Kasumi-1 (cell line): ENCODE measurements at regions not wholly inside any gene's neighbourhood (a gene's known extent, or its start where the extent isn't known, plus 50 kb on each side); places are given as distances from the start of the nearest gene placed in this dataset.
"Not testable (repeated sequence)": the region's sequence is repeated elsewhere in the genome, so short reads cannot be mapped to it uniquely, and the experiment has no call there.

Experiments used
- DNase-seq, 2 experiments: peaks; one replicate each; lab custom pipeline; 2025; lab: John Stamatoyannopoulos, UW

- no peak for DNase-seq
Measured at GRCh38 chr9:11144746-11145145, 531.9 kb upstream of the PTPRD start.

- DNase-seq, result no peak
Measured at GRCh38 chr9:11148189-11148588, 535.4 kb upstream of the PTPRD start.

- no peak for DNase-seq
Measured at GRCh38 chr9:11149065-11149464, 536.3 kb upstream of the PTPRD start.

GRCh38 chr9:11158063-11158462 is 545.3 kb upstream of the PTPRD start:
- DNase-seq, result no peak

- no peak for DNase-seq
Measured at GRCh38 chr9:11158676-11159075, 545.9 kb upstream of the PTPRD start.

- DNase-seq, result no peak
Measured at GRCh38 chr9:11159318-11159862, 546.6 kb upstream of the PTPRD start.

GRCh38 chr9:11163843-11164242 is 551.0 kb upstream of the PTPRD start:
- DNase-seq, result no peak

- no peak for DNase-seq
Measured at GRCh38 chr9:11182001-11182400, 569.2 kb upstream of the PTPRD start.

GRCh38 chr9:11190719-11191118 is 577.9 kb upstream of the PTPRD start:
- no peak for DNase-seq

GRCh38 chr9:11192993-11193392 is 580.2 kb upstream of the PTPRD start:
- DNase-seq, result no peak

GRCh38 chr9:11194246-11194645 is 581.4 kb upstream of the PTPRD start:
- DNase-seq, result no peak

GRCh38 chr9:11196840-11197365 is 584.1 kb upstream of the PTPRD start:
- DNase-seq, result not testable (repeated sequence)

- no peak for DNase-seq
Measured at GRCh38 chr9:11199335-11199734, 586.5 kb upstream of the PTPRD start.

- no peak for DNase-seq
Measured at GRCh38 chr9:11204521-11204920, 591.7 kb upstream of the PTPRD start.

GRCh38 chr9:11206925-11207324 is 594.1 kb upstream of the PTPRD start:
- DNase-seq, result no peak

- no peak for DNase-seq
Measured at GRCh38 chr9:11233696-11234095, 620.9 kb upstream of the PTPRD start.

- DNase-seq, result no peak
Measured at GRCh38 chr9:11235061-11235460, 622.3 kb upstream of the PTPRD start.

- no peak for DNase-seq
Measured at GRCh38 chr9:11241779-11242178, 629.0 kb upstream of the PTPRD start.

- no peak for DNase-seq
Measured at GRCh38 chr9:11257992-11258391, 645.2 kb upstream of the PTPRD start.

GRCh38 chr9:11269036-11269435 is 656.2 kb upstream of the PTPRD start:
- no peak for DNase-seq

GRCh38 chr9:11275158-11275695 is 662.4 kb upstream of the PTPRD start:
- DNase-seq, result no peak

- no peak for DNase-seq
Measured at GRCh38 chr9:11312966-11313365, 700.2 kb upstream of the PTPRD start.

- no peak for DNase-seq
Measured at GRCh38 chr9:11318946-11319345, 706.1 kb upstream of the PTPRD start.

GRCh38 chr9:11319538-11319937 is 706.7 kb upstream of the PTPRD start:
- peak; percentile 6 to 38 for DNase-seq
